ENCODE measurements at regions not wholly inside any gene's neighbourhood (a gene's known extent, or its start where the extent isn't known, plus 50 kb on each side); places are given as distances from the start of the nearest gene placed in this dataset.

GRCh38 chrX:23118890-23119527, 119.2 kb downstream of the DDX53 start:
- TF ChIP-seq ATF3 (IDR thresholded peaks at IDR 0.05) (no peak), TCF7L2 (IDR thresholded peaks at IDR 0.05; ENCODE audit: borderline replicate concordance, extremely low read depth, insufficient read depth, insufficient read length) (no peak), CTCF (IDR thresholded peaks at IDR 0.05 in 2 of 3, conservative IDR thresholded peaks at IDR 0.05 in 1 of 3; ENCODE audit: borderline replicate concordance in 1 of 3, insufficient read depth in 1 of 3, low read depth in 2 of 3, low read length in 2 of 3) (no peak)
